Right kidney (tissue), 1 donor: ENCODE measurements at regions not wholly inside any gene's neighbourhood (a gene's known extent, or its start where the extent isn't known, plus 50 kb on each side); places are given as distances from the start of the nearest gene placed in this dataset.

Experiments
- DNase-seq: peaks from one replicate; pipeline ENCODE4 v3.0.0-alpha.2; 2016

DNA sequence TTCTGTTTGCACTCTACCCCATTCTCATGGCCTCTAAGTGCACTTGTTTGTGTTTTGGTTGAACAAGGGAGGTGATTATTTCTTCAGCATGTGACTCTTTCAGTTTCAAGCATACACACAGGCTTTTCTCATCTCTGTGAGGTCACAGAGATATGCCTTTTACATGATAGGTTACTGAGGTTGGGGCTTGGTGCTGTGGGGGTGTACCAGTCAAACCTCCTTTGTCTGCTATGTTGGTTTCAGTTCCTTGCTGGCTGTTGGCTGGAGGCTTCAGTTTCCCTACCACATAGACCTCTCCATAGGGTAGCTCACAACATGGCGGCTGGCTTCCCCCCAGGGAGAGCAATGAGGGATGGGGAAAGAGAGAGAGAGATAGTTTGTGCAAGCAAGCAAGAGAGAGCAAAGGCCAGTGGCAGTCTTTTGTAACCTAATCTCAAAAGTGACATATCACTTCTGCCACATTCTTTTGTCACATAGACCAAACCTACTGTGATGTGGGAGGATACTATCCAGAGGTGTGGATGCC, 96.7 kb upstream of the SEMA6A start:
- DNase-seq: no peak

DNA sequence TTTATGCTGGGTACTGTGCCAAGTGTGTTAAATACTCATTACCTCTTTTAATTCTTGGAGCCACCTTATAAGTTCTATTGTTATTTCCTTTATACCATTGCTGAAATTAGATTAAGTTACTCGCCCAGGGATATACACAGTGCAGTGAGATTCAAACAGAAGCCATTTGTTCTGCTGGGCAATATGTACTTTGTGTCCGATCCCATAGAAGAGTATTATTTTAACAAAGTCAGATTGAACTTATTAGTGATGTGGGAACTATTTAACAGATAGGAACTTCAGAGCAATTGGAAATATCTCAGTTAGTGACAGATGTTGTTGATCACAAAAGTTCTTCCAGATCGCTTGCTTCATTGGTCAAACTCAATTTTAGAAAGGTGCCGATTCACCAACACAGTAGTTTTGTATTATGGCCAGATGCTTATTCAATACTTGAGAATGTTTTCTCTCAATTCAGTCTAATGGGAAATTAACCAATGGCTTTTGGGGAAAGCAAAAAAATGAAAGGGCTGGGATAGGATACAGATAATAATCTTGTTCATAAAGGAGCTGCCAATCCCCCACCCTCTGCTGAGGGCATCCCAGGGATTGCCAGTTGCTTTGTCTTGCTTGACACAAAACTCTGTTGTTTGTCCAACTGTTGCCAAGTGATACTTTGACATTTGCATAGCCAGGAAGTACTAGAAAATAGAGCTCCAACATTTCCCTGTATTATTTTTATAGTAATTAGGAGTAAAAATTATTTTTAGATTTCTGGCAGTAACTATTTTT, 94.8 kb upstream of the SEMA6A start:
- no peak for DNase-seq

DNA sequence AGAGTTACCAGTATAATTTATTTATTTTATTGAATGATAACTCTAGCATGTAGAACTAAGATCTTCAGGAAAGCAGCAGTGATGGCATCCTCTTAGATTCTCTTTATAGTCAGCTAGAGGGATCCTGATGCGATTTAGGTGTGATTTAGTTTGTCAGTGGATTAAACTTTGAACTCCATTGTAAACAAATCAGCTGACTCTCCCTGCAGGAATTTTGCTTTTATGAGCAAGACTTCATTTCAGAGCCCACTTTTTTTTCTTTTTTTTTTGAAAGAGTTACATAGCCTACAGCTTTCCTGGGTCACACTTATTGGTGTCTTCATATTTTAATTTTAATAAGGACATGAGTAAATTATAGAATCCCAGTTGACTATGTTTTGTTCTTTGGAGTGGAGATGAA, 93.8 kb upstream of the SEMA6A start:
- no peak for DNase-seq

DNA sequence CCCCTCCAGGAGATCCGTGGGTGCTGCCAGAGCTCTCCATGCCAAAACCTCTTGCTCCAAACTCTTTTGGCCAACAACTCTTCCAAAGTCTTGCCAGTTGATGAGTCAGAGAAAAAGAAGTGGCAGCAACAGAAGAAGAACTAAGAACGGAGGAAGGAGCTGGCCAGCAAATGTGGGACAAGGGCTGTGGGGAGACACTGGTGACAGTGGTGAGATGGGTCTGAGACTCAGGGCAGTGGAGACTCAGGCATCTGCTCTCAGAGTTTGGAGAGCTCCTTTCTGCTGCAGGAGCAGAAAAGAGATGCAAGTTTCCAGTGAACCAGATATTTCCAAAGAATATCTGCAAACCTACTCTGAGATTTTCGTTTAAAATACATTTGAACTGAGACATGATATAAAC, 92.3 kb upstream of the SEMA6A start:
- no peak for DNase-seq

DNA sequence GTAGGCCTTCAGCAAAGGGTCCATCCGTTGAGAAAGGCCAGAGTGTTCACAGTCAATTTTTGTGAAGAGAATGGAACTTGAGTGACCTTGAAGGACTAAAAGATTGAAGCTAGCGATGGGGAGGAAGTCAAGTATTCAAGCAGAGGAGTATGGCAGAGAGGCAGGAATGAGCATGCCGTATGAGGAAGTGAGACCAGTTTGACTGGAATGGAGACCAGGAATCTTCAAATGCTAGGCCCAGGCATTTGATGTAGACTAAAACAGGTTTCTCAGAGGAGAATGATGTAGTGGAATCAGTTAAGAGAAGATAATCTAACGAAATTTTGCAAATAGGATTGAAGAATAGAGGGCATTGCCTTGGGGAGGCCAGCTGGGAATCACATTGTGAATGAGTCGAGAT, 90.4 kb upstream of the SEMA6A start:
- DNase-seq: no peak

DNA sequence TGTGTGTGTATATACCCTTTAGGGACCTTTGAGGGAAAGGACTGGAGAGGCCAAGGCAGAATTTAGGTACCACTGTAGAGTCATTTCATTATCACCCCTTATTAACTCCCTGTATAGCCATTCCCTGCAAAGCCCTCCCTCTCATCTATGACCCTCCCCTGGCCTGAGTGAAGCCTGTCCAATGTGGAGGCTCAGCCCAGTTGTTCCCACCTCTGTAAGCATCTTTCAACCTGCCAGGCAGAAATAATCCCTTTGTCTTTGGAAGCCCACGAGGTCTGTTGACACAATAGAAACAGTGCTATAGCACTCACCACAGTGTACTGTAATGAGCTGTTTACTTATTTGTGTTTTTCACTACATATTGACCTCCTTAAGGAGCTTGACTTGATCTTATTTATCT, 88.5 kb upstream of the SEMA6A start:
- no peak for DNase-seq

DNA sequence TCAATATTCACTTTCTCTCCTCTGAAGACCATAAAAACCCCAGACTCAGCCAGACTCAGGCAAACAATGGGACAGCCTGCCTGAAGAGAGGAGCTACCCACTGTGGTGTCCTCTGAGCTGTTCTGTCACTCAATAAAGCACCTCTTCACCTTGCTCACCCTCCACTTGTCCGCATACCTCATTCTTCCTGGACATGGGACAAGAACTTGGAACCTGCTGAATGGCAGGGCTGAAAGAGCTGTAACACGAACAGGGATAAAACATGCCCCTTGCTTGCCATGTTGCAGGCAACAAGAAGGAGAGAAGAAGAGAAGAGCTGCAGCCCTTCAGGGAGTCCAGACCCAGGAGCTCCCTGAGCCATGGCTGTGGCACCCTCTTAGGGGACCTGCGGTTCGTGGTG, 86.8 kb upstream of the SEMA6A start:
- no peak for DNase-seq

DNA sequence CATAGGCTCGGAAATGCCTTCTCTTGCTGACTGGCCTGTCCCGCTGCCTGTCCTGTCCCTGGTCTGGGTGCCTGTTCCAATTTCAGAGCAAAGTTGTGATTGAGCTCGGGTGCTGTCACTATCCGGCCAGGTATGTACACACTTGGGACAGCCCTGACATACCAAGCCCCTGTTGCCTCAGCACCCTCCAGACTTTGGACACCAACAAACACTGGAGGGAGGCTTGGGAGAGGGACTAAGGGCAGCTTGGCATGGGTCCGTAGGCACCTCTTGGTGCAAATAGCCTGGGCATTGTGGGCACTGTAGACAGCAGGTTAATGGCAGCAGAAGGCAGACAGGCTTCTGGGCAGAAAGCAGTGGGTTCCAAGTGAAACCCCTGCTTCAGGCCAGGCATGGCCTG, 86.3 kb upstream of the SEMA6A start:
- no peak for DNase-seq

DNA sequence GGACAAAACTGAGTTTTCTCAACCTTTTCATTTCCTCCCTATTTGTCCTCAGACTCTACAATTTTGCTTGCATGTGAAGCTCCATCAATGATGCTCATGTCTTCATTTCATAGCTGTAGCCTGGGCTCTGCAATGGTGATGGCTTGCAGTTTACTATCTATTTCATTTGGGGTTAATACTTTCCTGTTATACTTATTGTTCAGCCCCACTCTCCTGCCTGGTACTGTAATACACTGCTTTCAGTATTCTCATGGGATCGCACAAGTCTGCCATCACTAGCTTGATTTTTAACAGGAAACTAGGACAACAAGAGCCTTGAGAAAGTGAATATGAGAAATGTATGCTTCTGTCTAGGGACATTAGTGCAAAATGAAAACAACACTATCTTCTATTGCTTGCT, 84.2 kb upstream of the SEMA6A start:
- DNase-seq: no peak

DNA sequence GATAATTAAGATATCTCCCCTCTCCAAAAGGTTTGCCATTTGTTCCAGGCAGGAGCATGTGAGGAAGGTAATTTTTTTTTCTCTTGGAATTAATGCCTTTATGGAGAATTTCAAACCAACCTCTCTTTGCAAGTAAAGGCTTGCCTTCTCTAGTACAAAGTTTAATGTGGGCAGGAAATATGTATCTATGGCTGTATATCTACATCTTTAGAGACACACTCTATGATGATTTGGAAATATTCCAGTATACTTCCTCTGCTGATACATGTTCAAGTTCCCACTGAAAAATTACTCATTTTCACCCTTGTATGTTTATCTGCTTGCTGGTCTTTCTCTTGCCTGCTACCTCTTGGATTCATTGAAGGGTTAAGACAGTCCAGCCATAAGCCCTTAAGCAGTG, 83.5 kb upstream of the SEMA6A start:
- no peak for DNase-seq

DNA sequence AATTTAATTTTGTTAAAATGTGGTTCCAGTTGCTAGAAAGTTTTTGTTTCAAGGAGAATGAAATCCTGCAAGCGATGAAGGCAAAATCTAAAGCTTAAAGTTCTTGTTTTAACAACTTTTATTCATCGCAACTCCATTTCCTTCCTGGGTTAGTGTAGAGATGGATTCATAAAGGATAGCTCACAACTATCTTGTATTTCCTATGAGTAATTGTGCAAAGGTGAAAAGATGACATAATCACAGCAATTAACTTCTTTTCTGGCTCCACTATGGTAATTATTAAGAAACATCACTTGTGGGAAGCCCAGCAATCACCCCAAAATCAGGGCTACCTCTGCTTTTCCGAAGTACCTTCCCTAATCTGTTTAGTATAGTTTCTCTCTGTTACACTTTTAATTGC, 80.8 kb upstream of the SEMA6A start:
- DNase-seq: no peak

DNA sequence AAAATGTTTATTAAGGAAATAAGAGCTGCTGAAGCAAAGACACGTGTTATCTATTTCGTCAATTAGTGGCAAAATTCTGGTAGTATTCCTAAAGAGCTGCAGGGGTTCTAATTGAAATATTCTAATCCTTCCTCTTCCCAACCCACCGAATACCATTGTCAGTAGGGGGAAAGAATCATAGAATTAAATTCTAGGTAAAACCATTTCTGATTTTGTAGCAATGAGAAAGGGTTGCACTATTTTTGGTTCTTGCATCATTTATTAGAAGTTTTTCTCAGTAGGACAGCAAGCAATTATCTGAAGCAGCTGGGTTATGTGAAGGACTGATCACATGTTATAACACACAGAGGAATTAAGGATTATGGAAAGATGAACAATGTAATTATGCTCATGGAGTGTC, 80.3 kb upstream of the SEMA6A start:
- no peak for DNase-seq

DNA sequence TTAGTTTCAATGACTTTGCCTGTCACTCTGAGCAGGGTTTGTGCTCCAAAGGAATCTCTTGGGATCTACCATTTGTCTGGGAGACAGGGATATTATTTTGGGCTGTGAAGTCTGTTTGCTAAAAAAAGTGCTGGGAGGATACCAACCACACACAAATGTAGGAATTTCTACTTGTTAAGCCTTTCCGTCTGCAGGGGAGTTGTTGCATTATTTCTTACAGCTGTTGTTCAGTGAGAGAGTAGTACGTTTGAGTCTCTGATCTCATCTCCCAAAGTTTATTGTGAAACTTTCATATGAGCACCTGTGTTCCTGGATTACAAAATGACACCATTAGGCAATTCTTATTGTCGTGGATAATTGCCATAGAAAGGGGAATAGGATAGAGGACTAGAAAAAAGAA, 78.3 kb upstream of the SEMA6A start:
- DNase-seq: no peak

DNA sequence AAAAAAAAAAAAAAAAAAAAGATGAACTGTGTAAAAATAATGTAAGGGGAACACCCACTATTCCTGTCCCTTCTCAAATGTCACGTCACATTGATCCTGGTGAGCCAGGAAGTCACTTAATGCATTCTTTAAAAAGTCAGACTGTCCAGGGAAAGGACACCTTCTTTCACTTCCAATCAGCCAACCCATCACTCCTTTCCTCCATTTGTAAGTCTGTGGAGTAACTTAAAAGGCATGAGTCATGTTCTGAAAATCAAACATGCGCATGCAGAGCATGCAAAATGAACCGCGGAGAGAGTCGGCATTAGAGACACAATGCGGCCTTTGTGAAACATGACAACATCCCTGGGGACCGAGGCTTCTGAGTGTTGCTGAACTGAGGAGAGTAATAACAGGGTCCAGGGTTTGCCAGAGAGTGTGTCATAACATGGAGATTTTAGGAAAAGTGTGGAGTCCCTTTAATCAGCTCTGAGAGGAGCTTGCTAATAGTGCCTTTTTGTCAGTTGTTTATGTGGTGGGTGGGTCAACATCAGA, 77.6 kb upstream of the SEMA6A start:
- DNase-seq: peak; percentile 27

DNA sequence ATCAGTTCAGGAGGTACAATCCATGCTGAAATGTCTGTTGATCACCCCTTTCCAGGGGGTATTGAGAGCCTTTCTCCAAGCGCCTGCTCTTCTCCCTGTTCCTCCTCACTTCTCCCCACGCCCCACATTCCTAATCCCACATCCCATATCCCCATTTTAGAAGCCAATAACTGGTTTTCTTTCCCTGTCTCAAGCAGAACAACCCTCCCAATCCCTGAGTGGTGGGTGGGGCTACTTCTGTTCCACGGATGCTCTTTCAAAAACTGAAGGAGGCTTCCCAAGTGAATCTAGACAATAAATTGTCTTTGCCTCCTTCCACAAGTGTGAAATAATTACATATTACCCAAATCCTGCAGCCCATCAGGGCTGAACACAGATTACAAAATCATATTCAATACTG, 77.0 kb upstream of the SEMA6A start:
- DNase-seq: no peak

DNA sequence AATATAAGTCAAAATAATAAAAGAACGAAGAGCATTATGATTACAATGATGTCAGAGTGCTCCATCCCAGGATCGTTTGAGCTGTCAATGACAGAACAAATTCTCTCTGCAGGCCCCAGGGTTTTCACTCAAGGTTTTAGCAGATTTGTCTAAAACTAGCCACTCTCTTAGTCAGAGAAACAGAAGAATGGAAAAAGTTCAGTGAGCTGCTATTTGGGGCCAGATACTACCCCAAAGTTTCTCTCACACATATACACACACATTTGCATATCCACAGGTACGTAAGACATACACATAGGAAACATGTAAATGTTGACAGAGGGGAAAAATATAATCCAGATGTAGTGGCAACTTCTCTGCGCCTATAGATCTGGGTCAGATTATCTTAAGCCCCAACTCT, 76.3 kb upstream of the SEMA6A start:
- DNase-seq: no peak

DNA sequence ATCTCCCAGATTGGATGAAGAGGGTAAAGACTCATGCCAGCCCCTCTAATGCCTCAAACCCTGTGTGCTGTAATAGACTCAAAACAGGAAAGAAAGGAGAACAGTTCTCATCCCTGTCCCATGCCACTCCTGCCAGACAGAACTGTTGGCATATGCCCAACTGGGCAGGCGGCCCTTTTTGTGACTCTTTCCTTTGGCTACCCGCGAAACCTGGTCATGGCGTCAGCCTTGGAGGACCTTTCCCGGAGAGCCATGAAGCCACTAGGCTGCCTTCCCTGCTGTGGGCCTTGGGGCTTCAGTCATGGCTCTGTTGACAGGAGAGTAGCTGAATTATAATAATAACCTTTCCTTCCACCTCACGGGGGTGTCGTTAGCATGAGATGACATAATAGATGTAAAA, 75.9 kb upstream of the SEMA6A start:
- no peak for DNase-seq

DNA sequence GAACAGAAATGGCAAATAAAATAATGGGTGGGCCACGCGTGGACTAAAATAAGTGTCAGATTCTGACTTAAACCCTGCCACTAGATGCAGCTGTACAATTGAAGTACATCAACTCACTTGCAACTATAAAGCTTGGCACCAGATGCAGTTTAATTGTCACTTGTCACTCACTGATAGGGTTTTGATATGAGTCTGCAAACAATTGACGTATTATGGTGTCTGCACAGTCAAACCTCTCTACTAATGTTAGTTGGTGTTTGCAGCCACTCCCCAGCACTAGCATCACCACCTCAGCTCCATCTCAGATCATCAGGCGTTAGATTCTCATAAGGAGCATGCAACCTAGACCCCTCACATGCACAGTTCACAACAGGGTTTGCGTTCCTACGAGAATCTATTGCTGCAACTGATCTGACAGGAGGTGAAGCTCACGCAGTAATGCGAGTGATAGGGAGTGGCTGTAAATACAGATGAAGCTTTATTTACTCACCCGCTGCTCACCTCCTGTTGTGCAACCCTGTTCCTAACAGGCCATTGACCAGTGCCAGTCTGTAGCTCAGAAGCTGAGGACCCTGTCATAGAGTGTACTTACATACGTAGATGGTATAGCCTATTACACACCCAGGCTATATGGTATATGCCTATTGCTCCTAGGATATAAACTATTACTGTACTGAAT, 72.1 kb upstream of the SEMA6A start:
- DNase-seq: no peak

DNA sequence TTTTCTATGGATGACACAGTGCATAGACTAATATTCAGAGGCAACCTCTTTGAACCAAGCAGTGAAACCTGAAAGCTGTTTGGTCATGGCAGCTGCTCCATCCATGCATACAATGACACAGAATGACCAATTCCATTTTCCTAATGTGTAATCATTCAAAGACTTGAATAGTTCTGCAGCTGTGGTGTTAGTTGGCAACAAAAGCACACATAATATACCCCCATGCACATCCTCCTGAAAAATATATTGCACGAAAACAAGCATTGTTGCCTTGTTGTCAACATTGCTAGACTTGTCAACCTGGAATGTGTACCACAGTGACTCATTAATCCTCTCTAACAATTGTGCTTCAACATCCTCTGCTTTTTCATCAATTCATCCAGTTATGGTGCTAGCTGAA, 71.0 kb upstream of the SEMA6A start:
- DNase-seq: no peak

DNA sequence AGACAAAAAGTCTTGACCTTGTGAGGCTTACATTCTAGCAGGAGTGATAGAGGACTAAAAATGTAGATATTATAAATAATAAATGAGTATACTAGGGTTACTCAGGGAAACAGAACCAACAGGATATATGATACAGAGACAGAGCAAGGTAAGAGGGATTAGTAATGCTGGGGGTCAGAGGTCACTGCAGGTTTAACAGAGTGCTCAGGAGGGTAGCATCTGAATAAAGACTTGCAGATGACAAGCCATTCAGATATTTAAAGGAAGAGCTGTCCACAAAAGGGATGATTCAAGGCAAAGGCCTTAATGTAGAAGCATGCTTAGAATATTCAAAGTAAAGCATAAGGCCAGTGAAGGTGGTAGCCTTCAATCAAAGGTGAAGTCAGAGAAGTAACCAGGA, 65.6 kb upstream of the SEMA6A start:
- no peak for DNase-seq

DNA sequence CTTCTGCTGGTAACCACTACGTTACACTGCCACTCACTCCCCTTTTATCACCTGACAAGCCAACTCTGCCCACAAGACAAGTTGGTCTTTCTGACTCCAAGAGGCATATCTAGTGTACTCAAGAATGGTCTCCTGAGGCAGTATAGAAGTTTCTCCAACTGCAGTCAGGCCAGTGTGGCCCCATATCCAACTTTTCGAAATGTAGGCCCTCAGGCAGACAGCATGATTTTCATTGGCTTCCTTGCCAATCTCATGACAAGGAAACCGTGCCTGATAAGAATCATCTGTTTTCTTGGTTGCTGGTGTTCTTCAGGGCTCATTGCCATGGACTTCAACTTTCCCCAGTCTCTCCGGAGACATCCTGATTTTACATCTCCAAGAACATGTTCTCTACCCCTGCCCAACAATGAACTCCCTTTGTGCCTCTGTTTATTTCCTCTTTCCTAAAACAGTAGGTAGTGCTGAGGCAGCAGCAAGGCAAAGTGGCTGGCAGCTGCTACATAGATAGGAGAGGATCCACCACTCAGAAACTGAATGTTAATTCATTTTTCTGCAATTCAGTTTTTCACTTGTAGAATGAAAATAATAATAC, 62.6 kb upstream of the SEMA6A start:
- DNase-seq: no peak

DNA sequence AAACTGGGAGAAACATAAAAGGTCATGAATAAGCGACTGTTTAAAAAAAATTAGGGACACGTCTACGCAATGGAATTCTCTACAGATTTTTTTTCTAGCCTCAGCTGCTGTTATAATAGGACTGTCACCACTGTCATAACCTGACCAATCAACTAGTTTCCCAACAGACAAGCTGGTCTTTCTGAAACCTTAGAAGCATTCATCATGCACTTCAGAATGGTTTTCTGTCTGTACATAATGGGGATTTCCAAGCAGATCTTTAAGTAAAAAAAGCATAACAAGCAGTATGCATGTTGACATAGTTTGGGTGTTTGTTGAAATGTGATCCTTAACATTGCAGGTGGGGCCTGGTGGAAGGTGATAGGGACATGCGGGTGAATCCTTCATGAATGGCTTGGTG, 58.3 kb upstream of the SEMA6A start:
- DNase-seq: no peak

DNA sequence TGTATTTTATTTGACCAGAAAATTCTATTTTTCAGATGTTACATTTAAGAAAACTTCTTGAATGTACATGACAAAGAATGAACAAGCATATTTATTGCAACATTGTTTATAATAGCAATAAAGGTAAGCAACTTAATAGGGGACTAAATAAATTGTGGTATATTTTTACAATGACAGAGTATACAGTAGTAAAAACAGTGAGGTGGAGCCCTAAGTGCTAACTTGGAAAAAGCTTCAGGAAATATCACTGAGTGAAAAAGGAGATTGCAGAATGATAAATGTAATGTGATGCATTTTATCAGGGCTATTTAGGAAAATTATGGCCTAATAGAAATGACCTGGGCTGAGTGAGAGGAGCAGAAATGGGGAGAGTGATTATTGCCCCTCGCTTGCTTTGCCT, 56.5 kb upstream of the SEMA6A start:
- no peak for DNase-seq

DNA sequence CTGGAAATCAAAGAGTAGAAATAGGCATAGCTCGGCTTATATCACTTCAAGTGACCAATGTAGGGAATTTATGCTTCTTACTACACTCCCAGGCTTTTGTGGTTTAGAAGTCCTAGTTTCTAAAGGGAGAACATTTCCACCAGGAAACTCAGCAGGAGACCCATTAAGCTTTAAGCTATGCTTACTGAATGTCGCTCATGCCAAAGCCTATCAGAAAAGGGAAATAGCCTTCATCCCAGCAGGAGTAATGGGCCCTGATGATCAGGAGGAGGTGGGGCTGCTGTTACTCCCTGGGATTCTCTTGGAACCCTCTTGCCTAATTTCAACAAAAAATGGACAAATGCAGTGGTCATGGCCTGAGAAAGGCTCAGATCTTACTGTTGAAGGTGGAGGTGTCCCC, 54.5 kb upstream of the SEMA6A start:
- no peak for DNase-seq
